DMS153 treated with DMSO at 0.1 percent for 48 hours (cell line): ENCODE measurements at regions not wholly inside any gene's neighbourhood (a gene's known extent, or its start where the extent isn't known, plus 50 kb on each side); places are given as distances from the start of the nearest gene placed in this dataset.

Experiments used
- DNase-seq: peaks from one replicate; lab custom pipeline; 2025; ENCODE audit not compliant: unreplicated experiment; lab: John Stamatoyannopoulos, UW

DNA sequence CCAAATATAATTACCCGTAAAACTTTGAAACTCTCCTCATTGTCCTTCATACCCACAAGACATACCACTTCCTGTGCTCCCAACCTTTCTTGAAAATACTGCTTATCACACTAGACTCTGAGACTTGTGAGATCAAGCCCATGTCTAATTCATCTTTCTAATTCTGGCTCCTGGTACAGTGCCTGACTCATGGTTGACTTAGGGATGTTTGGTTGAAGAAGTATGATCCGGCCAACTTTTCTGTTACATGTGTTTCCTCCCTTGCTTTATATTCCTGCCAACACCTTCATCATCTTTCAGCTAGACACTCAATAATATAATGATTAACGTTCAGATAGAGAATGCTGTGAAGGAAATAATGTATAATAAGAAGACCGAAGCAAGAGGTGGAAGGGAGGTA, 58.2 kb downstream of the MEX3B start:
- DNase-seq: no peak

DNA sequence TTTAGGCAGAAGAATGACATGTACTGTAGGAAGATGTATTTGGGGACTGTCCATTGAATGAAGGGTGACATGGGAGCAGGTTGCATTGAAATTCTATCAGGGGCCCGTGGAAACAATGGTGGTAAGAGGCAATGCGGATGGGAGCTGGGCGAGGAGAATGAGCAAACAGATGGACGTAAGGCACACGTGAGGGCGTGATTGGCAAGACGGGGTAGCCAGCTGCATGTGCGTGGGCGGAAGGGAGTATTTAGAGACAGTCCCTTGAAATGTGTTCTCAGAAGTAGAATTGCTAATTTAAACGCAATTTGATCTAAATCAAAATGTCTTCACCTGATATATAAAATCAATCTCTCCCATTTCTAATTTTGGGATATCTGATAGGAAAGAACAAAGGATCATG, 62.3 kb downstream of the MEX3B start:
- DNase-seq: no peak

DNA sequence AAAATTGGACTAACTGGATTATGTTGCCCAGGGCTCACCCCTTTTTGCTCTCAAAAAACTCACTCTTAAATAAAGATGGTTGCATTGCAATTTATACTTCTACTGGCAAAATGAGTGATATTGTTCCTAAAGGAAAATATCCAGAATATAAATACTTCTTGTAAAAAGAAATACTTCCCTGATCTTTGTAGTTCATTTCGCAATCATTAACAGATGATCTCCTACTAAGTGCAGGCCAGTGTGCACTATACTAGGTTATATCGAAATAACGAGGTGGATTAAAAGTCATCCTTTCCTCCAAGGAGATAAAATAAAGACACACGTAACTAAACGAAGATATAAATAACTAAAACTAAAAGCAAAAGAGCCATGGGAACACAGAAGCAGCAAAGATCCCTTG, 63.0 kb downstream of the MEX3B start:
- no peak for DNase-seq

- no peak for DNase-seq
Observed at GRCh38 chr15:81981908-81982307, 63.9 kb downstream of the MEX3B start.

GRCh38 chr15:81977464-81977863, 68.4 kb downstream of the MEX3B start:
- no peak for DNase-seq

GRCh38 chr15:81968691-81969090, 77.1 kb downstream of the MEX3B start:
- DNase-seq: no peak

- no peak for DNase-seq
Observed at GRCh38 chr15:81966631-81967030, 79.2 kb downstream of the MEX3B start.

- DNase-seq: no peak
Observed at GRCh38 chr15:81962482-81962881, 83.3 kb downstream of the MEX3B start.

GRCh38 chr15:81959196-81959595, 86.6 kb downstream of the MEX3B start:
- no peak for DNase-seq

- no peak for DNase-seq
Observed at GRCh38 chr15:81957698-81958097, 88.1 kb downstream of the MEX3B start.

DNA sequence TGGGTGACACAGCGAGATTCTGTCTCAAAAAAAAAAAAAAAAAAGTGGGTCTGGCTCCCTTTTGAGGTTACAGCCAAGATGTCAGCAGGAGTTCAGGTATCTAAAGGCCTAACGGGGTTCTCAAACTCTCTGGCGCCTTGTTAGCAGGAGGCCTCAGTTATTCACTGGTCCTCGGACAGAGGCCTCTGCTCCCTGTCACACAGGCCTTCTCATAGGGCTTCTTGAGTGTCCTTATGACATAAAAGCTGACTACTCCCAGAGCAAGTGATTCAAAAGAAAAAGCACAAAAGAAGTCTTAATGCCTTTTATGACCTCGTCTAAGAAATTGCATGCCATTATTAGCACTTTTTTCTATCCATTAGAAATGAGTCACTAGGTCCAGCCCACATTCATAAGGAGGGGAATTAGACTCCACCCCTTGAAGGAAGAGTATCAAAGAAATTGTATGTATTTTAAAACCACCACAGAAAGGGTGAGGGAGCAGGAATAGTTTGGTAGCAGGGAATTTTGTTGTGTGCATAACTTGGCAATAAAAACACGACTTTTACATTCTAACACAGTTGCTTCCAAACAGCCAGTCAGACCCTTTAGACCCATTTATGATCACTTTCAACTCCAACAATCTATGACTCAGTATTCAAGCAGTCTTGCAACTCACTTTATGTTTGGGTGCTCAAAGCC, 90.3 kb downstream of the MEX3B start:
- no peak for DNase-seq

DNA sequence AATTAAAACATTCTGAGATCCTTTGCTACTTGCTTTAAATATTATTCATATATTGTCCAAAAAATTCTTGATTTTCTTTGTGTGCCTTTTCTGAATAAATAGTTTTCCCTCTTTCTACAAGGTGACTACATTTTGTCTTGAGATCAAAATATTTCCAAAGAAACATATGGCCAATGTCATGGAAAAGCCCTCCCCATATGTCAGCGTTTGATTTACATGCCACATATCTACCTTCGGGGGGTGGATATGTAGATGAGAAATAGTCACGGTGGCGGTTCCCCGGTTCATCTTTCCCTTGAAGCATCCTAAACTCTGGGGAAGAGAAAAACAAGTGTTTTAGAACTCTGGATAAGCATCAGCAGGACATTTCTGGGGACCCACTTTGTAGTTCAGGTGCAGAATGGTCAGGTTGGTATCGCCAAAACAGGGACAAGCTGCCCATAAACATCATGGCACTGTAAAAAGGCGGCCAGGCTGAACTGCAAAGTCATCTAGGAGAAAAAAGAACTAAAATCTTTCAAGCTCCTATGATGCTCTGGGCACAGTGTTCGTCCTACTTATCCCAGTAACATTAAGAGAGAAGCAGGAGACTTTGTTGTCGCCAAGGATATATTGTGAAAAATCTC, 91.5 kb downstream of the MEX3B start:
- no peak for DNase-seq

GRCh38 chr15:81950841-81951414, 94.9 kb downstream of the MEX3B start:
- peak; percentile 40 for DNase-seq

DNA sequence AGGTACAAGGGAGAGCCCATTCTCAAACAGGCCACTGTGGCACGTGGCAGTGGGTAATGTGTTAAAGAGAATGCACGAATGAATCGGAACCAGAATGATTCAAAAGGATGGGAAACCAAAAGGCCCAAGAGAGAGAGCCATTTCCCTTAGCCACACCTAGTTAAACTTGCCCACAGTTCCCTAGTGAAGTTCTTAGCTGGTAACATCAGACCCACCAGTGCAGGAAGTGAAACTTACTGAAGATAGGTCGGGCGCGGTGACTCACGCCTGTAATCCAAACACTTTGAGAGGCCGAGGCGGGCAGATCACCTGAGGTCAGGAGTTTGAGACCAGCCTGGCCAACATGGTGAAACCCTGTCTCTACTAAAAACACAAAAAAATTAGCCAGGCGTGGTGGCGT, 97.1 kb downstream of the MEX3B start:
- DNase-seq: no peak

- no peak for DNase-seq
Observed at GRCh38 chr15:81948222-81948621, 97.6 kb downstream of the MEX3B start.

DNA sequence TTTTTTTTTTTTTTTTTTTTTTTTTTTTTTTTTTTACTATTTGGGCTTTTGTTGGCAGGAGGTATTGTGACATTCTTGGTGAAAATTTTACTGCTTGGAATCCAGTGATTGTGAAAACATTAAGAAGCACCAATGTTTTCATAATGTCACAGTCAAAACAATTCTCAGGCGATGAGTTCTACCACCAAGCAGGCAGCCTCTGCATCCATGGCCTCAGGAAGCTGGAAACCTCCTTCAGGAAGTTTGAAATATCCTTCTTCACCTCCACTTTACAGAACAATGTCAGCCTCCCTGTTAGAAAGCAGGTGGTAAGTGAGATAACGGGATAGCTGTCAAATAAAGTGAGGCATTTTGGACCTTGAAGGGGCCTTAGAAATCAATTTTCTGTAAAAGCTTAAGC, 98.3 kb downstream of the MEX3B start:
- DNase-seq: no peak

DNA sequence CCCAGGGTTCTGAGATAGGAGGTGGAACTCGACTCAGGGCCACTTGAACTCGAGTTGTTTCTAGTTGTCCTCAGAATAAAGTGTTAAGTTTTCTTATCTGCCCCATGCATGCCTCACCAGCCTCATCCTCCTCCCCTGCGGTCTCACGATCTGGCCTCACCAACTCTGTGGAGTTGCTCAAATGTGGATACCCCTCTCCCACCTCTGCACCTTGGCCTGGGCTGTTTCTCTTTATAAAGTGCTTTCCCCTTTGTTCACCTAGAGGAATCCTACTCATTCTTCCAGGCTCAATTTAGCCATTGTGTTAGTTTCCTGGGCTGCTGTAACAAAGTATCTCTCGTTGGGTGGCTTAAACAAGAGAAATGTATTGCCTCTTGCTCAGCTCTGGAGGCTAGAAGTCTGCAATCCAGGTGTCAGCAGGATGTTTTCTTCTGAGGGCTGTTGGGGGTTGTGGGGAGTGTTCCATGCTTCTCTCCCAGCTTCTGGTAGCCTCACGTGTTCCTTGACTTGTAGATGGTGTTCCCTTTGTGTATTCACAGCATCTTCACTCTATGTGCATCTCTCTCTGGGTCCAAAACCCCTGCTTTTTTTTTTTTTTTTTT, 100.7 kb downstream of the MEX3B start:
- no peak for DNase-seq

DNA sequence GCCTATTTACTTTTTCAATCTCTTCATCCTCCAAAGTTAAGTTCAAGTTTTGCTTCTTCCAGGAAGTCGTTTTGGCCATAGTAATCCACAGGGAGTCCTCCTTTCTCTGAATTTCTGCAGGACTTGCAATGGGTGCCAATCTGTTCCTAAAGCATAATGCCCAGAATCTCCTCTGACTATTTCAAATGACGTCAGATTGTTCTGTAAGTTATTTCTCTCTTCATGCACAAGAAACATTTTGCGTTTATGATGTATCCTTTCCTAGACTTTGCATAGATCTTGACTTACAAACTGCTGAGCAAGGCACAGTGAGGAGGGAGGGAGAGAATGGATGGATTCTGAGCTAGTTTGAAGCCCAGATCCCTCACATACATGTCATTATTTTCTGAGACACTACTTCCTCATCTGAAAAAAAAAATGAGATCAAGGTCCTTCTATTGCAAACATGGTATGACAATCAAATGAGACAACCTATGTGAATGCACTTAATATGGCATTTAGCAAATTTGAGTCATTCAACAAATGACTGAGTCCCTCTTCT, 103.1 kb downstream of the MEX3B start:
- no peak for DNase-seq

DNA sequence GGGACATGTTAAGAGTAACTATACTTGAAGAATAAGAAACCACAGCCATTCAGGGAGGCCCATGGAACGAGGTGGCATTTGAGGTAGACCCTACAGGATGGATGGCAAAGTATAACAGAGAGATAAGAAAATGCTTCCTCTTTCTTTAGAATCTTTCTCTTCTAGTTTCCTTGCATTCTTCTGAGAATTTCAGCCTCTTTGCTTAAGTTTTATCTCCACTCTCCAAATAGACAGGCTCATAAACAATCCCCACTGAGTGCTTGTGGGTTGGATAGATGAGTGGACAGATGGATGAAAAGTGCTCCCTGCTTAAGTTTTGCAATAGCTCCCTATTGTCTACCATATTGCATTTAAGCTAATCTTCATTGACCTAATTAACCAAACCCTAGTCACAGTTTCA, 103.7 kb downstream of the MEX3B start:
- no peak for DNase-seq

DNA sequence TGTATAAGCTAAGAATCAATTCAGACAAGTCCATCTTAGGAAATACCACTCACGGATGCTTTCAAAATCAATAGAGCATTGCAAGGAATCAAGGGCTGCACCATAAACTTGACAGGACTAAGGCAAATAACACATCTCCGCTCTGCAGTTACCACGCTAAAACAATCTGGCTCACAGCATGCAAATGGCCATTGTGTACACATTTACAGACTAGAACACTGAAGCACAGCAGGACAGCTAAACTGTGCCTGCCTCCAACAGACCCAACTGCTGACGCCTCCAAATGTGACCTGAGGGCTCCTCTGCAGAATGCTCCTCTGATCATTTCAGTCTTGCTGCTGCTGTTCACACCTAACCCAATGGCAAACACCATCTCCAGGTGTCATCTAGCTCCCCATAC, 104.3 kb downstream of the MEX3B start:
- no peak for DNase-seq

DNA sequence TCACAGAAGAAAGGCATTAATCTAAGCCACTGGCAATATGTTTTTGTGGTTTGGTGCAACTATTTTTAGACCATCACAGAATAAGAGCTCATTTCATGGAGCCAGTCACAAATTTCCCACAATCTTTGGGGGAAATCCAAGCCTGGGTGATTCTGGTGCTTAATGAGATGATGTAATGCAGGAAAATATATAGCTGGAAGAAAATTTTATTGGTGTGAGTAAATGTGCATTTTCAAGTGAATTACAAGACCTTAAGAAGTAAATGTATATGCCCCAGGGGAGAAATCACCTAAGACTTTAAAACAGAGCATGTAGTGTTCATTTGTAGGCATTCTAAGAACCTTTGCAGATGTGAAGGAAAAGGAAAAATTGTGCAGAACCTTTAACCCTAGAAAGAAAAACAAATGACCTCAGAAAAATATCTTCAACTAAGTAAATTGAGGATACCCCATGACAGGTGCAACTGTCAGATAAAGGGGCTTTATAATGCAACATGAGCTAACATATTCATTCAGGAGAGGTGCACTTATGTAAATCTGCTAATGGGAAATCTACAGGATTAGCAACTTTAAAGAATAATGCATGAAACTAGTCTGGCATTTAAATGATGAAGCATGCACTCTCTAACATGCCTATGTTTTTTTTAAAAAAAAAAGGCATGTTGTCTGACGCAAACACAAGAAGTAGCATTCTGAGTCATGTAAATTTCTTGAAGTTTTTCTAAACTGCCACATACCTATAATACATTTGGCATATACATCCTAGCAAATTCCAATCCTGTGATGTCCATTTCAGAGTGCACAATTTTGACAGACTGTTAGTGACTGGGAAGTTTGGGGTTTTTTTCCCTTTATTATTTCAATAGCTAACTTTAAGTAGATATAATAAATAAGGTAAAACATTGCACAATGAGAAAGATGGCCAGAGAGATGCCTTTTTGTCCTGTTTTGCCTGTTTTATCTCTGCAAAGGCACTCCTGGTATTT, 105.1 kb downstream of the MEX3B start:
- DNase-seq: no peak
